Islet of Langerhans (tissue), 1 donor: ENCODE measurements at regions not wholly inside any gene's neighbourhood (a gene's known extent, or its start where the extent isn't known, plus 50 kb on each side); places are given as distances from the start of the nearest gene placed in this dataset.

Experiments
- FAIRE-seq: peaks from one replicate; lab custom pipeline; 2011; peaks lifted over from hg19 to GRCh38; lab: Jason Lieb, UNC

- FAIRE-seq, result no peak
Measured at GRCh38 chr6:104064876-104065275, 794.8 kb downstream of the HACE1 start.

GRCh38 chr6:104050455-104050854, 809.3 kb downstream of the HACE1 start:
- FAIRE-seq, result no peak

GRCh38 chr6:104046426-104046825, 813.3 kb downstream of the HACE1 start:
- FAIRE-seq, result no peak

- FAIRE-seq, result no peak
Measured at GRCh38 chr6:104031346-104031745, 828.4 kb downstream of the HACE1 start.

- FAIRE-seq, result no peak
Measured at GRCh38 chr6:104022126-104022525, 837.6 kb downstream of the HACE1 start.

GRCh38 chr6:104019075-104019753, 840.5 kb downstream of the HACE1 start:
- no peak for FAIRE-seq

- no peak for FAIRE-seq
Measured at GRCh38 chr6:104017410-104018381, 842.0 kb downstream of the HACE1 start.

GRCh38 chr6:104014163-104014959, 845.4 kb downstream of the HACE1 start:
- peak; percentile 24 for FAIRE-seq

GRCh38 chr6:104013312-104013971, 846.3 kb downstream of the HACE1 start:
- no peak for FAIRE-seq

GRCh38 chr6:104010897-104011296, 848.8 kb downstream of the HACE1 start:
- FAIRE-seq, result no peak

- FAIRE-seq, result no peak
Measured at GRCh38 chr6:104003803-104004516, 855.8 kb downstream of the HACE1 start.

- no peak for FAIRE-seq
Measured at GRCh38 chr6:103995571-103995970, 864.1 kb downstream of the HACE1 start.

- FAIRE-seq, result no peak
Measured at GRCh38 chr6:103983860-103984259, 875.9 kb downstream of the HACE1 start.

GRCh38 chr6:103983011-103983410, 876.7 kb downstream of the HACE1 start:
- no peak for FAIRE-seq

- FAIRE-seq, result no peak
Measured at GRCh38 chr6:103982574-103982973, 877.1 kb downstream of the HACE1 start.

- no peak for FAIRE-seq
Measured at GRCh38 chr6:103979308-103979707, 880.4 kb downstream of the HACE1 start.

- FAIRE-seq, result no peak
Measured at GRCh38 chr6:103937389-103937788, 922.3 kb downstream of the HACE1 start.

GRCh38 chr6:103925317-103925716, 934.4 kb downstream of the HACE1 start:
- no peak for FAIRE-seq

- FAIRE-seq, result no peak
Measured at GRCh38 chr6:103910018-103910417, 949.7 kb downstream of the HACE1 start.

GRCh38 chr6:103908898-103909297, 950.8 kb downstream of the HACE1 start:
- no peak for FAIRE-seq

- FAIRE-seq, result no peak
Measured at GRCh38 chr6:103895136-103895535, 964.6 kb downstream of the HACE1 start.
